Astrocyte of the spinal cord (primary cell): ENCODE measurements at regions not wholly inside any gene's neighbourhood (a gene's known extent, or its start where the extent isn't known, plus 50 kb on each side); places are given as distances from the start of the nearest gene placed in this dataset.

Source experiments
- DNase-seq: peaks from one replicate; pipeline ENCODE4 v3.0.0; 2011; ENCODE audit warnings: low read depth, low spot score
- H3K4me3 ChIP-seq: 2 replicates; pipeline ENCODE4 v1.5.1; 2011; ENCODE audit warnings: low read depth, mild to moderate bottlenecking, low read length, moderate library complexity
- CTCF ChIP-seq: IDR thresholded peaks from 2 replicates; pipeline ENCODE4 v1.5.1; 2012; ENCODE audit warnings: low read depth, mild to moderate bottlenecking, low read length, inconsistent platforms
- in situ Hi-C: cut with HindIII; loops from 2 replicates; pipeline ENCODE4 v1.10.0; 2017; ENCODE audit warnings: low sequenced_read_pairs

GRCh38 chr13:86559901-86560300 is 760.7 kb upstream of the SLITRK6 start:
- DNase-seq: no peak

DNA sequence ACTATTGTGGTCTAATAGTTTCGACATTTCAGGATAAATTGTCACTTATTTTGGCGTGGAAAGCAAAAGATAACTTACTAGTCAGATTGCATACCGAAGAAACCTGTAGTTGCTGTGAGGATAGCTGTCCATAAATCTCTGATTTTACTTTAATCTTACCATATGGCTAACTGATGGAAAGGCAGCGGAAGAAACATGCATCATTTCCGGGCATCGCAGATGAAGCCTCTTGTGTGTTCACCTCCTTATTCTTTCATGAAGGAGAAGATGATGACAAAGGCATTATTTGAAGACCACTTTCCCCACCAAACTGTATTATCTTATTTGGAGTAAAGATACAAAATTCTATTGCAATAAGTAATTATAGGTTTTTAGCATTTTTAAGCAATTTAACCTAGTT is 763.6 kb upstream of the SLITRK6 start:
- H3K4me3 ChIP-seq: no peak overlapping the region
- TF ChIP-seq CTCF: no peak
- in situ Hi-C loops: no loop called here
- DNase-seq: no peak

More at GRCh38 chr13:86559901-86560300, 760.7 kb upstream of the SLITRK6 start:
- TF ChIP-seq CTCF: no peak
- in situ Hi-C loops: no loop called here
- no peak overlapping the region for H3K4me3 ChIP-seq

DNA sequence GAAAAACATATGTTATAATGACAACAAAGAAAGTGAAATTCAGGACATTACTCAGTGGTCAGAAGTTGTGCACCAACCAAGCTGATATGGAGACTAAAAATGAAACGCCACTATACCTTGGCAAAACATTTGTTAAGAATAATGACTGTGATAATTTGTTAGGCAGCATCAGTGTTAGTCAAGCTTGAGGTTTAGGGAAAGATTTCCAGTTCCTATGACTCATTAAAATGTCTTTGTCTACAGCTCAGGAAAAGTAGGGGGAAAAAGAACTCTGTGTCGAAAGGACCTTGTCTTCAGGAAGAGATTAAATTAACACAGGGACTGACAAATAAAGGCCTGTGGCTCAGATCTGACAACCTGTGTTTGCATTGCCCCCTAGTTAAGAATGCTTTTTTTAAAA is 764.1 kb upstream of the SLITRK6 start:
- no peak overlapping the region for H3K4me3 ChIP-seq
- in situ Hi-C loops: no loop called here
- peak; percentile 84 for DNase-seq
- TF ChIP-seq CTCF: no peak

DNA sequence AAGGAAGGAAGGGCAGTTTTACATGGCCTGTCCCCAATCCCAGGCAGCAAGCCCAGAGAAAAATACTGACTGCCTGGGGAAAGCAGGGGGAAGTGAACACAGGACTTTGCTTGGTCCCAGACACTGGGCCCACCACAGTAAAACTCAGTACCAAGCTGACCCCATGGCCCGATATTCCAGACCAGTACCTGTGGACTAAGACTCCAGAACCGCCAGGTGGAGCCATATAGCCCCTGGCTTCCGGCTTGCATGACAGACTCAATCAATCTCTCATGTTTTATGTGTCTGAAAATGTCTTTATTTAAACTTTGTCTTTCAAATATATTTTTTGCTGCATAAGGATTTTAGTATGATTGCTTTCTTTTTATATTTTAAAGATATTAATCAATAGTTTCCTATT is 767.9 kb upstream of the SLITRK6 start:
- in situ Hi-C loops: no loop called here
- no peak overlapping the region for H3K4me3 ChIP-seq
- DNase-seq: no peak
- TF ChIP-seq CTCF: no peak

GRCh38 chr13:86569119-86569518 is 769.9 kb upstream of the SLITRK6 start:
- no peak overlapping the region for H3K4me3 ChIP-seq
- no peak for TF ChIP-seq CTCF
- in situ Hi-C loops: no loop called here
- peak; percentile 12 for DNase-seq

DNA sequence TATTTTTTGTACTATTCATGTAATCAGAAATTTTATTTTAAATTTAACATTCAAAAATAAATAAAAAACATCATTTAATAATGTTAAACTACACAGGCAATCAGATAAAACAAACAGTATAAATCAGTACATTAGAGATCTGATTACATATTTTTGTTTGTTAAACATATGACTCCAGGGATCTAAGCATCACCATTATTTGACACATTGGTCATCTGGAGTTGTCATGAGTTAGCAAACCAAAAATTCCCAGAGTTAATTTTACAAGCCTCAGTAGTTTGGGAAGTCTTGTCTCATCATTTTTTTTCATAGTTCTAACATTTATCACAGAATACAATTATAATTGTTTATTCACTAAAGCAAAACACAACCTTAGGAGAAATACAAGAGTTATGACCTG is 770.8 kb upstream of the SLITRK6 start:
- no peak for DNase-seq
- H3K4me3 ChIP-seq: no peak overlapping the region
- TF ChIP-seq CTCF: no peak
- in situ Hi-C loops: no loop called here

- no peak for TF ChIP-seq CTCF
- no peak overlapping the region for H3K4me3 ChIP-seq
- DNase-seq: peak; percentile 82
- in situ Hi-C loops: no loop called here
These were observed 772.9 kb upstream of the SLITRK6 start for GRCh38 chr13:86572115-86572514.
